HT1080 (cell line): ENCODE measurements at regions not wholly inside any gene's neighbourhood (a gene's known extent, or its start where the extent isn't known, plus 50 kb on each side); places are given as distances from the start of the nearest gene placed in this dataset.
A peak's percentile ranks its signal among the peaks of the same experiment; 100 is the strongest.

Experiments used
- DNase-seq: peaks from one replicate; pipeline ENCODE4 v3.0.0-alpha.2; 2015; ENCODE audit warnings: low read depth

DNA sequence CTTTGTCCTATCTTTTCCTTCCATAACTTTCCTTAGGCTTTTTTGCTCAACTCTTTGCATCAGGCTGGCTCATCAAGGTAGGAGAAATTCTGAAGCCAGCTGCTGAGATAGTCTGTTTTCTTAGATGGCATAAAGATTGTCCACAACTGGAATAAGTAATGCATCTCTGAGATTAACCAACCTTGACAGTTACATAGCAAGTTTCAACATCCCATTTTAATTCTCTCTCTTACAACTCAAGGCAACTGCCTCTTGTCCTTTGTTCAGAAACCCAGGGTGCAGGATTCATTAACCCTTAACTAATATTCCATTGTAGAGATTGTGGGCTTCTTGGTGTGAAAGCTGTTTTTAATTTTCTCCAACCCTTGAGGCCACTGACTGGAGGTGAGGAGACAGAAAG lies 239.2 kb downstream of the LACC1 start:
- DNase-seq: no peak

DNA sequence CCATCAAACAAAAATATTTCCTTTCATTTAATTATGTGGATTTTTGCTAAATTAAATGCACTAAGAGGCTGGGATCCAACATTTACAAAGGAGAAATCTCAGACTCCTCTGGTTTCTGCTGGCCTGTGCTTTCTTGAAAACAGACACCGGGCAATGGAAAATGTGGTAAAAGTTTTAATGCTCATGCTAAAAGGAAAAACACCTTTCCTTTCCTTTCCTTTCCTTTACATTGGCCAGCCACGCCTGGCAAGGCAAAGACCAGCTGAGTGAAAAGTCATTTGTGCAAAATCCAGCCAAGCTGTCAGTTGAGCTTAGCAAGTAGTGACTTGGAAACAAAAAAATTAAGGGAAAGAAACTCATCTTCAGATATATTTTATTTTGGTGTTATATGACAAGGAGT lies 240.3 kb downstream of the LACC1 start:
- no peak for DNase-seq

DNA sequence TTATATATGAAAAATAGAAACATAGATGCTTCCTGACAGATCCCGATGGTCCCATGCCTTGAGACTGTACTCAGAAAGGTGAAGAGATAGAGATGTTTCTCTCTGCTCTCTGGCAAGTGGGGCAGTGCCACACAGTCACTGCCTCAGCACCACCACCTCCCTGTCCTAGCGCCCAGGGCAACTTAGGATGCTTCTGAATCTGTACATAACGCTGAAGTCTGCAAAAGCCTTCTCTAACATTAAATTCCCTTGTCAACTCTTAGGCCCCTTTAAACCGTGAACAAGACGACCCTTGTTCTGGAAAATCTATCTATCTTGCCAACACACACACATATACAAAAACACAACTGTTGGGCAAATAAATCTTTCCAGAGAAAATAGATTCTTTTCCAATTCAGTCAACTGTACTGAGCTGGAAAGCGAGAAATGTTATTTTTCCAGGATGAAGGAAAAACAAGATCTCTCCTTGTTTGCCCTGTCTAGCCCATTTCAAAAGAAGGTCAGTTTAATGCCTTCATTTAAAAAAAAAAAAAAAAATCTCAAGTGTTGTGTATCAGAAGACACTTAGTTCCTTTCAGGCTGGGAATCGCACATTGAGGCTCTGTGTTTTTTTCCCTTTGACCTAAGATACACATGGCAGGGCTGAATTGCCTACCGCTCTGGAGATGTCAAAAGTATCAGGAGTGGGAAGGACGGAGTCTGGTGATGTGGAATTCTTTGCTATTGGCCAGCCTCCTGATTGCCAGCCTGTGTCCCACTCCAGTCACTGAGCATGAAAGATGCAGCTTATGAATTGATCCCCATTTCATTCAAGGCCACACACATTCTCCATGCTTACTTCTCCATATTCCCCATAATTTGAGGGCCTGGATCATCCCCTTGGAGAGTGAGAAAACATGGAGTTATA lies 241.4 kb downstream of the LACC1 start:
- DNase-seq: no peak

DNA sequence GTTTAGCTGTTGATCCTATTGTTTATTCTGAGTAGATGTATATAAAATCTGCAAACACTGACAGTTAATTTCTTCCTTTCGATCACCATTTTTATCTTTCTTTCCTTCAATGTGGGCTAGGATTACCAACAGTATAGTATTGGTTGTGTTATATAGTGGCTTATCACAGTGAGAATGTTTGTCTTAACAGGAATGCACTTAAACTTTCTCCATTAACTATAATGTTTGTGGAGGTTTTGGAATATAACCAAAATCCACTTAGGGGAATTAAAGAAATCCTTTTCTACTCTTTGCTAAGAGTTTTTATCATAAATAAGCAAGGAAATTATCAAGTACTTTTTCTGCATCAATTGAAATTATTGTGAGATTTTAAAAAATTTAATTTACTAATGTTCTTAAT lies 244.6 kb downstream of the LACC1 start:
- no peak for DNase-seq

DNA sequence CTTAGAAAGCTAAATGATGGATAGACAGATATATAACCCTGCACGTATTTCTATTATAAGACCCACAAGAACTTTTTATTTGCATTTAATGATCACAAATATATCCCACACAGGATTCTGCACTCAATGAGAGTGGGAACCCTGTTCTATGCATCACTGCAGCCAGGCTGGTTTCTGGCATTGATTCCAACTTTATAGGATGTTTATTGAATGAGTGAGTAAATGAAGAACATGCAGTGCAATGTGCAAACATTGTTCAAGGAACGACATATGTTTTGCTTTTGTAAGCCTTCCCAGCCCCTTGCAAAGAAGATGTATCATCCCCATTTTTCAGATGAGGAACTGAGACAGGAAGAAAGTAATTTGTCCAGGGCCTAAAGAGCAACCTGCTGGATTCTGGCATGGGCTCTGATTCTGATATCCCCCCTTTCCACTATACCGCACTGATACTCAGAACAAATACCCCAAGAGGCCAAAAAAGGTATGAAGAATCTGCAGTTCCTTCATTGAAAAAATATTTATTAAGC lies 246.3 kb downstream of the LACC1 start:
- no peak for DNase-seq

DNA sequence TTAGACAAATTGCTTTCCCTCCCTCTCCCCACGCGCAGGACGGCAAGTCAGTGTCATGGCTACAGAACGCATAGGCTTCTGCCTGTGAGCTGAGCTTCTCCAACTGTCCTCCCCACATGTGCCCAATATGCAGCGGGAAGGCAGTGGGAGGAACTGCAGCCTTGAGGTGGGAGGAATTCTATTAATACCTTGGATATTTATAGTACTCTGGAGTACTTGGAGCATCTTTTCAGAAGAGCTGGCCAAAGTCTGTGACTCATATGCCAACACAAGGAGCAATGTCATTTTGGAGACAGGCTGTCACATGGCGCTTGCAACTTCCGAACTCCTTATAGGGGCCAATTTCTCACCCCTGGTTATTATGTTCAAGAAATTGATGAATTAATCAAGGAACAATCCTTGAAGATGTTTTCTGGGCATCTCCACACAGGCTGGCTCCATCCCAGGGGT lies 245.0 kb upstream of the SERP2 start:
- DNase-seq: peak; percentile 17

DNA sequence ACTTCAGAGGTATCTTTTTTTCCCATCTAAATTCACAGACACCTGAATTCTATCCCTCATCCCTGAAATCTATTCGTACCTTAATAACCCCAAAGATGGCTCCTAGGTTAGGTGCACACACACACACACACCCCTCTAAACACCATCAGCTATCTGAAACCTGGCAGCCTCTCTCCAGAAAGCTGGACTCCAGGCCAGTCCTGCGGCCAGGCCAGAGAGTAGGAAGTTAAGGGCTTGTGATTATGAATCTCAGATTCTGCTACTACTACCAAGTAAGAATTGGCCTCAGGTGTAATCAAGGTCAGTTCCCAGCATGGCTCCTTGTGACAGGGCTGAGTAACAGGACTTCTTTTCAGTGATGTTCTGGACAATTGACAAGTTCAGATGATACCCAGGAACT lies 244.2 kb upstream of the SERP2 start:
- DNase-seq: no peak

DNA sequence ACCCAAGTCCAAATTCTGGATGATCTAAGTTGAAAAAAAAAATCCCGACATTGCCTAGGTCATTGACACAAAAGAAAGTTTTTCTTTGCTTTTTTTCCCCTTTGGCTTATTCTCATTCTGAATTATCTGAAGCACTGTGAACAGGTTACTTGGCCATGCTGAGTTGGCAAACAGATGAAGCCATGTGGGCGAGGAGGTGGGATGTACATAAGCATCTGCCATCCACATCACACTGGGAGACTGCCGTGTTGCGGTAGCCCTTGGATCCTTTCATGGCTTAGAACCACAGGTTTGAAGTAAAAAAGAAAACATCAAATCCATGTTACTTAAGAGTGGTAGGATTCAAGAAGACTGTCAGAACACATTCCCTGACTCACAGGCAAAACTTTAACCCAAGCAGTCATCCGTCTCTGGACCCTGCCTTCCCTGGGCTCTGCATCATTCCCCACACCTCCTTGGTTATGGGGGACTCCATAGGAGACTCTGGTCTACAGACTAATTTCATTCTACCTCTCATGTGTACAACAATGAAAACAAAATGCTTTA lies 242.5 kb upstream of the SERP2 start:
- DNase-seq: no peak

DNA sequence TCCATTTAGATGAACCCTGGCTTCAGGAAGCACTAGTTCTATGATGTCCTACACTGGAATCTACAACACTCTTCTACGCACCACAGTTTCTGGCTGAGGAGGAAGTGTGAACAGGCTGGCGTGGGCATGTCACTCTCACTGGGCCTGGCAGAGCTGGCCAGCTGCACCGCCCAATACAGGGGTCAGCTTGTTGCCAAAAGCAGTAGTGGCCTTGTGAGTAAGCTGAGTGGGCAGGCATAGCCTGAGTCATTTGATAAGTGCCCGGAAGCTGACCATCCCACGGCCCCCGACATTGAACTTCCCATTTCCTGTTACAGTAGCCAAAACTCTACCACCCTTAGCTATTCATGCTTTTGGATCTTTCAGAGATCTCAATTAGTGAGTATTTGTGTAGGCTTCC lies 240.9 kb upstream of the SERP2 start:
- DNase-seq: peak; percentile 89

DNA sequence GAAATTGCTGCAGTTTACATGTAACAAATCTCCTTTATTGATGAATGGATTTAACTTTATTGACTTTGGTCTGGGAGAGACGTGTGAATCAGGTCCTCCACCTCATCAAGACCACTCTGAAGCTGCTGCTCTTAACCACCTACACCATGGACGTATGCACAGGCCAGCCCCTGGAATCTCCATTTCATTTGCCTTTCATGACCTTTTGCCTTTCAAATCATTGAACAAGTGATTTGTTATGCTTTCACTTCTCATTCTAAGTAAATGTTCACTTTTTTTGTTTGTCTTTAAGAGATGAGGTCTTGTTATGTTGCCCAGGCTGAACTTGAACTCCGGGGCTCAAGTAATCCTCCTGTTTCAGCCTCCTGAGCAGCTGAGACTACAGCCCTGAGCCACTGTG lies 240.0 kb upstream of the SERP2 start:
- no peak for DNase-seq

DNA sequence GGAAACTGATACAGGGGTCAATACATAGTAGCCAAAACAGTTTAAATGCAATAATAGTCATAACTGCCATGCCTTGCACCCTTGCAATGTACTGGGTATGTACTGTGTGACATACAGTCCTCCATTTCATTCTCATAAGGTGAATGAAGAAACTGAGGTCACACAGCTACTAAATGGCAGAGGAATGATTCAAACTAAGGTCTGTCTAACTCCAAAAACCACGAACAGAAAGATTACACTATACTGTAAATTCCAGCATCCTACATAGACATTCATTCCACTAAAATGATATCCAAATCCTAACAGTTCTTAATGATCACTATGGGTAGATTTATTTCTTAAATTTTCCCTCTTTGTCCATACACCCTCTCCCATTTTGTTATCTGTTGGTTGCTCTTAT lies 238.1 kb upstream of the SERP2 start:
- no peak for DNase-seq

DNA sequence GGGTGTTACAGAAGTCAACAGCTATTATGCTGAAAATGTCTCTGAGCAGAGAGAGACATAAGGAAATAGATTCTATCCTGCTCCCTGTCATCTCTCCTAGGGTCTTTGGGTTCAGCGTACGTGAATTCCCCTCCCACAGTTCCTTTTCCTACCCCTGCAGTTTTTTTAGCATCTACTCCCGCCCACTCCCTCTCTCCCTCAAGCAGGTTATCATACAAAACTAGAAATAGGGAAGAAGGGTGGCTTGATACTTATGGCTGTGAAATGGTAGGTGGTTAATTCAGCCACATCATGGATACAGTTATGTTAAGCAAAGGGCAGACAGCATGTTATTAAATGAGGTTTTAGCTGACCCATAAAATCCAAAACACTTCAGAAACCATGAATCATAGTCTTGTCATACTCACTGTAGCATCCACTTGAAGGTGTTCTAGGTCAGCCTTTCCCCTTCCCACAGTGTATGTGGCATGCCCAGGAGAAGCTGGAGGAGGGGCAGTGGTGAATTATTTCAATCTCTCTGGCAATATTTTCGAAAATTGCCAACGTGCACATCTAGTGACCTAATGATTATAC lies 236.8 kb upstream of the SERP2 start:
- peak; percentile 76 for DNase-seq

DNA sequence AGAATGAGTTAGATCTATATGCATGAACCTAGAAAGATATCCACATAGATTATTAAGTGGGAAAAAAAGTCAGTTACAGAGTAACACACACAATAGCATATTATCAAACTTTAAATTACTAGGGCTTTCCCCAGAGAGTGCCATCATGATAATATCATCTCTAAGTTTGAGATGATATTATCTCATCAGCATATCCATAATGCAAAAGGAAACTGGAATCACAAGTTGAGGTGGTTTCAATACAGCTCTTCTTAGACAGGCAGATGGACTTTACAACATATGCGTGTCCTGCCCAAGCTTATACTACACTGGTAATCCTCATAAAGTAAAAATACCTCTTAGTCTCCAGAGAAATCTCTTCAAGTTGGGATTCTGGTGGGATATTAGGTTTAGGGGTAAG lies 236.2 kb upstream of the SERP2 start:
- DNase-seq: no peak

DNA sequence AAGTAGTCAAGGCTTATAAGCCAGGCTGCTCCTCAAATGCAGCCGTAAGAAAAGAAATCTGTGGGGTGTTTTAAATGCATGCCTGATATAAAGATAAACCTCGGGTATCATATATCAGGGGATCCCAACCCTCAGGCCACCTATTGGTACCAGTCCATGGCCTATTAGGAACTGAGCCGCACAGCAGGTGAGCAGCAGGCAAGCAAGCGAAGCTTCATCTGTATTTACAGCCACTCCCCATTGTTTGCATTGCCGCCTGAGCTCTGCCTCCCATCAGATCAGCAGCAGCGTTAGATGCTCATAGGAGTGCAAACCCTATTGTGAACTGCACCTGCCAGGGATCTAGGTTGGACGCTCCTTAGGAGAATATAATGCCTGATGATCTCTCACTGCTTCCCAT lies 233.5 kb upstream of the SERP2 start:
- DNase-seq: no peak

DNA sequence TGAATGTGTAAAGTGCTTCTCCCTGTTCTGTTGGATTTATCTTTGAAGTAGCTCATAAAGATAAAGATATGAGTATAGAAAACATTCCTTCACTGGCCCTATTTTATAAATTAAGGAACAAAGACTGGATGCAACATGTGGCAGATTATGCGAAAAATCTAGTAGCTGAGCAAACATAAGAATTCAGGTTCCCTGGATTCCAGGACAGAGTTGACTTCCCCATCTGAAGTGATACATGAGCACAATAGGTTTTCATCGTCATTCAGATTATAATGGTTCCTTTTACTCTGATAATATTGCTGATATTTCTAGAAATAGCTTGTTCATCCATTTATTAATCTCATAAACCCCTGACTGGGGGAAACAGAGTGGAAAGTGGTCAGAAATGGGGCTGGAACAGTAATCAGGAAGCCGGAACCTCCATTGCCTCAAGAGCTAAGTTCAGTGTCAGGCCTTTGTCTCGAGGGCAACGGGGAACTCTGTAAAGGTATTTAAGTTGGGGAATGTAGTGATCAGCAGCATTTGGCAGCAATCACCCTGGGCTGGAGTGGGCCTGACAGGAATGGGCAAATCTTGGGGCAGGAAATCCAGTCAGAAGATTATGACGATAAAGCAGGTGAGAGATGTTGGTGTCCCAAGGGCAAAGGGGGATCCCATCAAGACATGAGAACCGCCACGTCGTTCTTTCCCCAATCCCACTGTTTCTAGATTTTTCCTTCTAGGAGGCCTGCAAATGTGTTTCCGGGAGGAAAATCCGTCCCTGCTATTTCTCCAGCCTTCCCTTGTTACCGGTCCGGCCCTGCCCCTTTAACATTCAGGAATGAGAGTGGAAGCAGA lies 232.5 kb upstream of the SERP2 start:
- no peak for DNase-seq

DNA sequence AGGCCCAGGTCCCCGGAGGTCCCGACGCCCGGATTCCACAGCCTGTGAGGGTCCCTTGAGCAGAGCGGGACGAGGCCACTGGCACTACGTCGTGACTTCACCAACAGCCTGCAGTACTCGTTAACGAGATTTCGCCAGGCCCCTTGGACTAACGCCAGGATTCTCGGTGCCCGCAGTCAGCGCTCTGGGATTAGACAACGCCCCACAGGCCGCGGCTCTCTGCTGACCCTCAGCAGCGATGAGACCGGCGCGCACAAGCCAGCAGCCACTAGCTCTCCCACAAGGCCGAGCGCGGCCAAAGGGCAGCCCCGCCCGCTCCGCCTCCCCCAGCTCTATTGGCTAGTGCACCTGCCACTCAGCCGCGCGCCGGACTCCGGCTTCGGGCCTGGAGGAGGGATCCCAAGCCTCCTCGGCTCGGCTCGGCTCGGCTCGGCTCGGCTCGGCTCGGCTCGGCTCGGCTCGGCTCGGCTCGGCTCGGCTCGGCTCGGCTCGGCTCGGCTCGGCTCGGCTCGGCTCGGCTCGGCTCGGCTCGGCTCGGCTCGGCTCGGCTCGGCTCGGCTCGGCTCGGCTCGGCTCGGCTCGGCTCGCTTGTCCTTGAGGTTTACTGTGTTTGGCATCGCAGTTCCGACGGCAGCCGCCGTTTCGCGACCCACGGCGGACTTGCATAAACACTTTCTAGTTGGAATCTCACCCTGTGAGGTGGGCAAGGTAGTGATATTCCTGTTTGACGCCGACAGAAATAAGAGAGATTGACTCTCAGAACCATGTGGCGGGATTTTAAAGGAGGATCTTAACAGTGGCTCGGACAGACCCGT lies 231.7 kb upstream of the SERP2 start:
- DNase-seq: peak; percentile 98

DNA sequence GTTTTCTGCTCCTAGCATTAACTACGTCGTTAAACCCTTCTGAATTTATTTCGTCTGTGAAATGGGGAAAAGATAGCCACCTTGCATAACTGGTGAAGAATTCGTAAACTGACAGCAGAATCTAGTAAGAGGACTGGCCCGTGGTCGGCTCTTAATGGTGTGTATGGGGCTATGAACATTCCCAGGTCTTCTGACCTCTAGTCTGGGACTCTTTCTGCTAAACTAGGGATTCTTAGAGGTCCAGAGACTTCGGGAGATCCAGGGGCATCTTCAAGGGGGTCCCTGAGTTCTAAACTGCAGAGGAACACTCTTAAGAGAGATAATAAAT lies 231.1 kb upstream of the SERP2 start:
- no peak for DNase-seq

DNA sequence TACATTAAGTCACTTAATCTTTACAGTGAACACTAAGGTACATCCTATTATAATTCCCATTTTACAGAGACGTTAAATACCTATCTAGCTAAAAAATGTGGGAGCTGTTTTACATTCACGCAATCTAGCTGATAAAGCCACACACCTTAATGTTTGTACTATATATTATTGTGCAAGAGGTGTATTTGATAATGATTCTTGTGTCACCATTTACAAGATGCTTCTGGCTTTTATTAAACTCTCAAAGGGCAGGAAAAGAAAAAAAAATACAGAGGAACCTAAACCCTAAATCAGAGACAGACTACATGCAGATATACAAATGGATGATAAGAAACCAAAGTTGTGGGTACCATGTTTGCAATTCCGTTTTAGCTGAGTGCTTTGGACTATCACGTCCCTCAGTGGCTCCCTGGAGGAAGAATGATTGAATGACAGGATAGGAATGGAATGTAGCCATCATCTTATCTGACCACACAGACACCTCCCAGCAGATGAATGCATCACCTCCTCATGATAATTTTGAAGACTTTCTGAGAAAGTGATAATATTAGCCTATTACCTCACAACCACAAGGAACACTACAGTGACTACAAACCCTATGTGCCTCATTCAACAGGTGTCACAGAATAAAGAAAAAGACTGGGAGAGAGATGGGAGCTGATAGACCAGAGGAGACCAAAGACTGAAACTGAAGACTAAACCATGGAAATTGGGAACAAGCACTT lies 230.5 kb upstream of the SERP2 start:
- peak; percentile 92 for DNase-seq

DNA sequence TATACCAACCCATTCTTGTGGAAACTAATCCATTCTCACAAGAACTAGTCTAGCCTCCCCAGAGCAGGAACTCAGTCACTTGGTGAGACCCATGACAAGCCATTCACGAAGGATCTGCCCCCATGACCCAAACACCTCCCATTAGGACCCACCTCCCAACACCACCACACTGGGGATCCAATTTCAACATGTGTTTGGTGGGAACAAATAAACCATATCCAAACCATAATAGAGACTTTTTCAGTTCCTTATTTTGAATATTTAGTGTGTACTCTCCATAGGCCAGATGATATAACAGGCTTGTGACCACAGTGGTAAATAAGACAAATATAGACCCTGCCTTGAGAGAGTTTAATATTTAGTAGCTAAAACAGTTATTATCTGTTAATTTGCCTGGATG lies 227.5 kb upstream of the SERP2 start:
- no peak for DNase-seq

DNA sequence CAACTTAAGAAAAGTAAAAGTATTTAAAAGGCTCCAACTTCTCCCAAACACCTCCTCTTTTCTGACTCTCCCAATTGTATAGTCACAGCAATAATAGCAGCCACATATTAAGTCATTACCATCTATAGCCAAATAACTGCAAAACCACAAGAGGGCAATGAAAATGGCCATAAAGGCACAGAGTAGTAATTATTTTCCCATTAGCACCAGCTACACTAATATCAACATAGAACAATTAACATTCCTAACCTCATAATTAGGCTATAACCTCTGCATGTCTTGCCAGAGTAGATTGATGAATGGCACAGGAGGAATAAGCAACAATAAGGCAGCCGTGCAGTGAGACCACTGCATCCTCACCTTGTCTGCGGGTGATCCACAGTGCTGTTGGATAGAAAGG lies 226.4 kb upstream of the SERP2 start:
- DNase-seq: no peak
